SK-N-DZ (cell line): ENCODE measurements at regions not wholly inside any gene's neighbourhood (a gene's known extent, or its start where the extent isn't known, plus 50 kb on each side); places are given as distances from the start of the nearest gene placed in this dataset.

Experiments used
- DNase-seq: peaks from one replicate; pipeline ENCODE4 v3.0.0-alpha.2; 2015; ENCODE audit warnings: low spot score

- no peak for DNase-seq
These were observed 57.5 kb downstream of the RPL27A start for GRCh38 chr11:8740129-8740528.

GRCh38 chr11:8744423-8744822 is 61.8 kb downstream of the RPL27A start:
- DNase-seq = no peak

- DNase-seq = no peak
These were observed 63.0 kb downstream of the RPL27A start for GRCh38 chr11:8745431-8746253.

- no peak for DNase-seq
These were observed 63.9 kb downstream of the RPL27A start for GRCh38 chr11:8746331-8746974.

GRCh38 chr11:8747173-8747572 is 64.6 kb downstream of the RPL27A start:
- no peak for DNase-seq

- no peak for DNase-seq
These were observed 65.7 kb downstream of the RPL27A start for GRCh38 chr11:8748317-8748716.

- no peak for DNase-seq
These were observed 66.6 kb downstream of the RPL27A start for GRCh38 chr11:8749202-8749601.

GRCh38 chr11:8754241-8754640 is 71.6 kb downstream of the RPL27A start:
- DNase-seq = no peak

GRCh38 chr11:8756201-8756600 is 73.6 kb downstream of the RPL27A start:
- DNase-seq = no peak

- no peak for DNase-seq
These were observed 74.5 kb downstream of the RPL27A start for GRCh38 chr11:8757047-8757446.

GRCh38 chr11:8757533-8757932 is 74.9 kb downstream of the RPL27A start:
- DNase-seq = no peak

GRCh38 chr11:8758619-8759169 is 76.1 kb downstream of the RPL27A start:
- DNase-seq = no peak

- no peak for DNase-seq
These were observed 77.0 kb downstream of the RPL27A start for GRCh38 chr11:8759634-8760033.

- no peak for DNase-seq
These were observed 78.3 kb downstream of the RPL27A start for GRCh38 chr11:8760896-8761295.

- no peak for DNase-seq
These were observed 80.6 kb downstream of the RPL27A start for GRCh38 chr11:8763070-8763685.

GRCh38 chr11:8765294-8765693 is 82.7 kb downstream of the RPL27A start:
- DNase-seq = no peak

- no peak for DNase-seq
These were observed 83.7 kb downstream of the RPL27A start for GRCh38 chr11:8766043-8766987.

GRCh38 chr11:8766988-8767374 is 84.4 kb downstream of the RPL27A start:
- DNase-seq = no peak

- DNase-seq = no peak
These were observed 85.0 kb downstream of the RPL27A start for GRCh38 chr11:8767466-8768142.

GRCh38 chr11:8768625-8769333 is 86.2 kb downstream of the RPL27A start:
- DNase-seq = no peak
